KMS-11 (cell line): ENCODE measurements at regions not wholly inside any gene's neighbourhood (a gene's known extent, or its start where the extent isn't known, plus 50 kb on each side); places are given as distances from the start of the nearest gene placed in this dataset.

Source experiments
- H2AFZ ChIP-seq: fragments of 200-600 bp; sonication (generic); 2 replicates; pipeline ENCODE4 v1.6.1; 2016; ENCODE audit warnings: antibody characterized with exemption, mixed run types, low read depth
- H3K27ac ChIP-seq: fragments of 200-600 bp; sonication (generic); 2 replicates; pipeline ENCODE4 v1.6.1; 2016; ENCODE audit warnings: mild to moderate bottlenecking, mixed run types
- H3K27me3 ChIP-seq: fragments of 200-600 bp; sonication (generic); 2 replicates; pipeline ENCODE4 v1.6.1; 2017; ENCODE audit warnings: mild to moderate bottlenecking, low read depth, mixed run types, moderate library complexity; ENCODE audit not compliant: insufficient read depth
- H3K36me3 ChIP-seq: fragments of 200-600 bp; sonication (generic); 2 replicates; pipeline ENCODE4 v1.6.1; 2017; ENCODE audit warnings: mild to moderate bottlenecking, mixed run types; ENCODE audit not compliant: insufficient read depth
- H3K4me1 ChIP-seq: fragments of 200-600 bp; sonication (generic); 2 replicates; pipeline ENCODE4 v1.6.1; 2016; ENCODE audit warnings: mild to moderate bottlenecking, low read depth, mixed run types; ENCODE audit not compliant: poor library complexity, severe bottlenecking
- H3K4me2 ChIP-seq: fragments of 200-600 bp; sonication (generic); 2 replicates; pipeline ENCODE4 v1.7.0; 2016; ENCODE audit warnings: mild to moderate bottlenecking, mixed run types
- H3K4me3 ChIP-seq: fragments of 200-600 bp; sonication (generic); IDR thresholded peaks from 2 replicates; pipeline ENCODE4 v1.6.1; 2017; ENCODE audit warnings: low read depth, low read length, mixed read lengths; ENCODE audit not compliant: insufficient read depth
- H3K79me2 ChIP-seq: fragments of 200-600 bp; sonication (generic); 2 replicates; pipeline ENCODE4 v1.6.1; 2016; ENCODE audit warnings: low read depth, mixed run types; ENCODE audit not compliant: insufficient read depth
- H3K9ac ChIP-seq: fragments of 200-600 bp; sonication (generic); 2 replicates; pipeline ENCODE4 v1.6.1; 2016; ENCODE audit warnings: mild to moderate bottlenecking, mixed run types
- H4K20me1 ChIP-seq: fragments of 200-600 bp; sonication (generic); 2 replicates; pipeline ENCODE4 v1.6.1; 2016; ENCODE audit warnings: mild to moderate bottlenecking, mixed run types; ENCODE audit not compliant: insufficient read depth
- CTCF ChIP-seq: fragments of 200-600 bp; sonication (generic); conservative IDR thresholded peaks from 2 replicates; pipeline ENCODE4 v1.6.1; 2017; ENCODE audit warnings: low read depth, mild to moderate bottlenecking, antibody characterized with exemption, low read length, moderate library complexity, mixed read lengths

GRCh38 chr13:53161251-53161650 lies 132.6 kb downstream of the OLFM4 start:
- Histone ChIP-seq H3K27ac (no peak overlapping the region), H2AFZ (no peak overlapping the region), H4K20me1 (no peaks in the 10 kb centered on the region), H3K79me2 (no peaks in the 10 kb centered on the region), H3K4me1 (no peaks in the 10 kb centered on the region), H3K4me3 (no peak overlapping the region), H3K36me3 (no peaks in the 10 kb centered on the region), H3K4me2 (no peak overlapping the region), H3K9ac (no peak overlapping the region), H3K27me3 (no peaks in the 10 kb centered on the region)
- no peak for TF ChIP-seq CTCF

- Histone ChIP-seq H3K4me2 (no peak overlapping the region), H3K9ac (no peak overlapping the region), H3K27me3 (no peaks in the 10 kb centered on the region), H3K4me3 (no peak overlapping the region), H3K4me1 (no peaks in the 10 kb centered on the region), H3K27ac (no peak overlapping the region), H2AFZ (no peak overlapping the region), H3K36me3 (no peaks in the 10 kb centered on the region), H4K20me1 (no peaks in the 10 kb centered on the region), H3K79me2 (no peaks in the 10 kb centered on the region)
- no peak for TF ChIP-seq CTCF
These were observed 136.6 kb downstream of the OLFM4 start for GRCh38 chr13:53165261-53165660.

GRCh38 chr13:53167561-53167960 lies 138.9 kb downstream of the OLFM4 start:
- no peak overlapping the region for H3K4me2 ChIP-seq
- no peaks in the 10 kb centered on the region for H4K20me1 ChIP-seq
- H3K27ac ChIP-seq = no peak overlapping the region
- no peak for TF ChIP-seq CTCF
- H3K4me1 ChIP-seq = no peaks in the 10 kb centered on the region
- no peak overlapping the region for H3K9ac ChIP-seq
- no peaks in the 10 kb centered on the region for H3K27me3 ChIP-seq
- H2AFZ ChIP-seq = no peak overlapping the region
- H3K4me3 ChIP-seq = no peak overlapping the region
- no peaks in the 10 kb centered on the region for H3K79me2 ChIP-seq
- H3K36me3 ChIP-seq = no peaks in the 10 kb centered on the region

GRCh38 chr13:53170910-53171309 lies 142.3 kb downstream of the OLFM4 start:
- no peak overlapping the region for H3K27ac ChIP-seq
- no peaks in the 10 kb centered on the region for H4K20me1 ChIP-seq
- no peaks in the 10 kb centered on the region for H3K4me1 ChIP-seq
- H3K4me3 ChIP-seq = no peak overlapping the region
- no peak overlapping the region for H3K4me2 ChIP-seq
- no peaks in the 10 kb centered on the region for H3K79me2 ChIP-seq
- no peak overlapping the region for H2AFZ ChIP-seq
- no peaks in the 10 kb centered on the region for H3K36me3 ChIP-seq
- no peak overlapping the region for H3K9ac ChIP-seq
- no peak for TF ChIP-seq CTCF
- H3K27me3 ChIP-seq = no peaks in the 10 kb centered on the region

GRCh38 chr13:53174545-53174944 lies 145.9 kb downstream of the OLFM4 start:
- no peaks in the 10 kb centered on the region for H3K79me2 ChIP-seq
- H3K4me2 ChIP-seq = no peak overlapping the region
- no peak overlapping the region for H3K4me3 ChIP-seq
- H2AFZ ChIP-seq = no peak overlapping the region
- H3K4me1 ChIP-seq = no peaks in the 10 kb centered on the region
- no peak overlapping the region for H3K9ac ChIP-seq
- no peaks in the 10 kb centered on the region for H4K20me1 ChIP-seq
- no peak for TF ChIP-seq CTCF
- no peaks in the 10 kb centered on the region for H3K27me3 ChIP-seq
- H3K36me3 ChIP-seq = no peaks in the 10 kb centered on the region
- H3K27ac ChIP-seq = no peak overlapping the region
